ENCODE measurements at regions not wholly inside any gene's neighbourhood (a gene's known extent, or its start where the extent isn't known, plus 50 kb on each side); places are given as distances from the start of the nearest gene placed in this dataset.

- H2AK5ac ChIP-seq (ENCODE audit: insufficient read length, low read length), result no peak overlapping the region
- no peak overlapping the region for H3K4ac ChIP-seq (ENCODE audit: low read depth, low read length)
- DNase-seq, result no peak
- H3K23me2 ChIP-seq (ENCODE audit: insufficient read length, low read depth, low read length, poor library complexity, severe bottlenecking), result no peaks in the 10 kb centered on the region
- H4K20me1 ChIP-seq (ENCODE audit: control insufficient read depth, insufficient read depth, insufficient read length), result no peaks in the 10 kb centered on the region
- no peak overlapping the region for H2BK5ac ChIP-seq (ENCODE audit: insufficient read length, low read length)
- no peak overlapping the region for H2BK12ac ChIP-seq (ENCODE audit: insufficient read length, low read depth, low read length)
- Mint-ChIP-seq H3K27ac (no peak overlapping the region), H3K9me3 (no peaks in the 10 kb centered on the region; a peak in 1 of 5 replicates), H3K4me3 (no peak overlapping the region), H3K4me1 (peaks cover 12 to 13% of the 10 kb centered on the region in 2 experiments), H3K27me3 (ENCODE audit: low read depth) (no peaks in the 10 kb centered on the region), H3K36me3 (ENCODE audit: insufficient read depth in 1 of 3, low read depth in 3 of 3) (no peaks in the 10 kb centered on the region)
- H3K4me2 ChIP-seq (ENCODE audit: insufficient read depth, insufficient read length, low read length), result no peak overlapping the region
- H3K27me3 ChIP-seq (ENCODE audit: insufficient read depth, low read length), result no peaks in the 10 kb centered on the region
- TF ChIP-seq CTCF (conservative IDR thresholded peaks at IDR 0.05), result no peak
- H3K23ac ChIP-seq (ENCODE audit: insufficient read length, low read depth, low read length), result no peak overlapping the region
- no peak overlapping the region for H3T11ph ChIP-seq (ENCODE audit: low read length)
- no peaks in the 10 kb centered on the region for H3K9me3 ChIP-seq (ENCODE audit: control insufficient read depth, low read depth, low read length)
- no peaks in the 10 kb centered on the region for H3K79me2 ChIP-seq (ENCODE audit: insufficient read depth, low read length)
- no peak overlapping the region for H3K14ac ChIP-seq (ENCODE audit: insufficient read depth, low read length)
- H3K18ac ChIP-seq (ENCODE audit: insufficient read length, low read depth, low read length), result no peak overlapping the region
- H3K56ac ChIP-seq (ENCODE audit: insufficient read length, low read depth, low read length), result no peak overlapping the region
- H2BK15ac ChIP-seq (ENCODE audit: low read depth, low read length), result no peak overlapping the region
- no peak overlapping the region for H3K9ac ChIP-seq (ENCODE audit: extremely low read depth, insufficient read length, low read length)
- no peaks in the 10 kb centered on the region for H3K4me1 ChIP-seq (ENCODE audit: insufficient read depth, low read length)
- no peak overlapping the region for H4K5ac ChIP-seq (ENCODE audit: insufficient read length, low read depth, low read length)
- no peak overlapping the region for H3K27ac ChIP-seq (ENCODE audit: insufficient read length, low read depth, low read length)
- no peak overlapping the region for H2BK20ac ChIP-seq (ENCODE audit: low read depth, low read length, poor library complexity, severe bottlenecking)
- H2BK120ac ChIP-seq (ENCODE audit: low read depth, low read length, poor library complexity, severe bottlenecking), result no peak overlapping the region
- no peak overlapping the region for H4K8ac ChIP-seq (replicated peaks; ENCODE audit: insufficient read length, low read depth, low read length)
- no peak overlapping the region for H2AFZ ChIP-seq (ENCODE audit: low read length)
- H3K79me1 ChIP-seq (ENCODE audit: insufficient read depth, low read depth, low read length, poor library complexity, severe bottlenecking), result no peaks in the 10 kb centered on the region
- no CpG with 5 or more reads among the region's 2 CpGs for WGBS (ENCODE audit: extremely low coverage, insufficient read length, low lambda C conversion rate)
- no peak overlapping the region for H4K91ac ChIP-seq (ENCODE audit: insufficient read length, low read depth, low read length)
Measured at GRCh38 chr3:191020730-191021396, 158.4 kb upstream of the GMNC start.

Data from H9 (cell line).